H9 (cell line): ENCODE measurements at regions not wholly inside any gene's neighbourhood (a gene's known extent, or its start where the extent isn't known, plus 50 kb on each side); places are given as distances from the start of the nearest gene placed in this dataset.

ENCODE experiments used
- DNase-seq: peaks from one replicate; pipeline ENCODE4 v3.0.0-alpha.2; 2017
- H2AFZ ChIP-seq: one replicate; pipeline ENCODE4 v1.6.1; 2013; ENCODE audit warnings: mild to moderate bottlenecking, low read length, control low read depth, moderate library complexity
- H2AK5ac ChIP-seq: 2 replicates; pipeline ENCODE4 v1.6.1; 2013; ENCODE audit warnings: low read length, control low read depth, mixed read lengths; ENCODE audit not compliant: insufficient read length
- H2BK120ac ChIP-seq: one replicate; pipeline ENCODE4 v1.6.1; 2013; ENCODE audit warnings: low read depth, mild to moderate bottlenecking, low read length, control low read depth, inconsistent platforms; ENCODE audit not compliant: poor library complexity, severe bottlenecking
- H2BK12ac ChIP-seq: 2 replicates; pipeline ENCODE4 v1.6.1; 2013; ENCODE audit warnings: low read length, control low read depth, mixed read lengths, low read depth; ENCODE audit not compliant: insufficient read length
- H2BK15ac ChIP-seq: 2 replicates; pipeline ENCODE4 v1.6.1; 2013; ENCODE audit warnings: low read depth, low read length, control low read depth
- H2BK20ac ChIP-seq: one replicate; pipeline ENCODE4 v1.6.1; 2013; ENCODE audit warnings: low read depth, mild to moderate bottlenecking, low read length, control low read depth, inconsistent platforms; ENCODE audit not compliant: poor library complexity, severe bottlenecking
- H2BK5ac ChIP-seq: 2 replicates; pipeline ENCODE4 v1.6.1; 2013; ENCODE audit warnings: low read length, control low read depth, mixed read lengths; ENCODE audit not compliant: insufficient read length
- H3K14ac ChIP-seq: 2 replicates; pipeline ENCODE4 v1.6.1; 2013; ENCODE audit warnings: low read length, control low read depth; ENCODE audit not compliant: insufficient read depth
- H3K18ac ChIP-seq: 2 replicates; pipeline ENCODE4 v1.6.1; 2013; ENCODE audit warnings: low read depth, mild to moderate bottlenecking, mixed read lengths, low read length, control low read depth; ENCODE audit not compliant: insufficient read length
- H3K23ac ChIP-seq: 2 replicates; pipeline ENCODE4 v1.6.1; 2013; ENCODE audit warnings: low read length, control low read depth, mixed read lengths, low read depth; ENCODE audit not compliant: insufficient read length
- H3K23me2 ChIP-seq: 2 replicates; pipeline ENCODE4 v1.6.1; 2013; ENCODE audit warnings: low read depth, mild to moderate bottlenecking, mixed read lengths, low read length, control low read depth; ENCODE audit not compliant: insufficient read length, poor library complexity, severe bottlenecking
- H3K27ac ChIP-seq: 2 replicates; pipeline ENCODE4 v1.5.1; 2013; ENCODE audit warnings: low read length, control low read depth, mixed read lengths, low read depth; ENCODE audit not compliant: insufficient read length
- H3K27me3 ChIP-seq: 2 replicates; pipeline ENCODE4 v1.6.1; 2013; ENCODE audit warnings: low read length, control low read depth, inconsistent platforms; ENCODE audit not compliant: insufficient read depth
- H3K4ac ChIP-seq: 2 replicates; pipeline ENCODE4 v1.6.1; 2013; ENCODE audit warnings: low read depth, mild to moderate bottlenecking, control low read depth, inconsistent platforms, low read length, moderate library complexity
- H3K4me1 ChIP-seq: 2 replicates; pipeline ENCODE4 v1.6.1; 2013; ENCODE audit warnings: low read length, control low read depth, inconsistent platforms; ENCODE audit not compliant: insufficient read depth
- H3K4me2 ChIP-seq: 2 replicates; pipeline ENCODE4 v1.6.1; 2013; ENCODE audit warnings: low read length, control low read depth, mixed read lengths; ENCODE audit not compliant: insufficient read length, insufficient read depth
- H3K56ac ChIP-seq: 2 replicates; pipeline ENCODE4 v1.6.1; 2013; ENCODE audit warnings: low read depth, mild to moderate bottlenecking, mixed read lengths, low read length, control low read depth; ENCODE audit not compliant: insufficient read length
- H3K79me1 ChIP-seq: 2 replicates; pipeline ENCODE4 v1.6.1; 2013; ENCODE audit warnings: low read depth, mild to moderate bottlenecking, moderate library complexity, low read length, control low read depth, inconsistent platforms; ENCODE audit not compliant: insufficient read depth, poor library complexity, severe bottlenecking
- H3K79me2 ChIP-seq: 2 replicates; pipeline ENCODE4 v1.6.1; 2013; ENCODE audit warnings: low read length, control low read depth, inconsistent platforms; ENCODE audit not compliant: insufficient read depth
- H3K9ac ChIP-seq: 2 replicates; pipeline ENCODE4 v1.6.1; 2013; ENCODE audit warnings: low read length, control low read depth, mixed read lengths; ENCODE audit not compliant: insufficient read length; ENCODE audit errors: extremely low read depth
- H3K9me3 ChIP-seq: one replicate; pipeline ENCODE4 v1.6.1; 2013; ENCODE audit warnings: low read depth, low read length, inconsistent platforms; ENCODE audit not compliant: control insufficient read depth
- H3T11ph ChIP-seq: one replicate; pipeline ENCODE4 v1.6.1; 2013; ENCODE audit warnings: mild to moderate bottlenecking, low read length, control low read depth, inconsistent platforms
- H4K20me1 ChIP-seq: one replicate; pipeline ENCODE4 v1.6.1; 2013; ENCODE audit not compliant: control insufficient read depth, insufficient read length, insufficient read depth
- H4K5ac ChIP-seq: 2 replicates; pipeline ENCODE4 v1.6.1; 2013; ENCODE audit warnings: low read depth, mild to moderate bottlenecking, mixed read lengths, low read length, control low read depth; ENCODE audit not compliant: insufficient read length
- H4K8ac ChIP-seq: replicated peaks from 2 replicates; pipeline ENCODE4 v1.6.1; 2013; ENCODE audit warnings: low read length, control low read depth, mixed read lengths, low read depth; ENCODE audit not compliant: insufficient read length
- H4K91ac ChIP-seq: 2 replicates; pipeline ENCODE4 v1.6.1; 2013; ENCODE audit warnings: low read depth, mild to moderate bottlenecking, moderate library complexity, mixed read lengths, low read length, control low read depth; ENCODE audit not compliant: insufficient read length
- H3K27ac Mint-ChIP-seq, 3 experiments: 2 replicates in 2 of 3; 3 replicates in 1 of 3; pipeline ENCODE4 v1.8.0; 2020 to 2021; ENCODE audit warnings: mixed read lengths in 3 of 3, mild to moderate bottlenecking in 1 of 3, moderate library complexity in 1 of 3
- H3K27me3 Mint-ChIP-seq: 2 replicates; pipeline ENCODE4 v1.8.0; 2021; ENCODE audit warnings: low read depth, mild to moderate bottlenecking, moderate library complexity, mixed read lengths
- H3K36me3 Mint-ChIP-seq, 3 experiments: 2 replicates in 2 of 3; 3 replicates in 1 of 3; pipeline ENCODE4 v1.8.0; 2020 to 2021; ENCODE audit warnings: low read depth in 3 of 3, mixed read lengths in 3 of 3; ENCODE audit not compliant: insufficient read depth in 1 of 3
- H3K4me1 Mint-ChIP-seq, 2 experiments: 2 replicates each; pipeline ENCODE4 v1.8.0; 2020; ENCODE audit warnings: mixed read lengths in 2 of 2
- H3K4me3 Mint-ChIP-seq, 2 experiments: 2 replicates in 1 of 2; 3 replicates in 1 of 2; pipeline ENCODE4 v1.8.0; 2020 to 2021; ENCODE audit warnings: mild to moderate bottlenecking in 2 of 2, mixed read lengths in 2 of 2, moderate library complexity in 1 of 2
- H3K9me3 Mint-ChIP-seq, 2 experiments: 2 replicates in 1 of 2; 3 replicates in 1 of 2; pipeline ENCODE4 v1.8.0; 2020; ENCODE audit warnings: mild to moderate bottlenecking in 2 of 2, mixed read lengths in 2 of 2, moderate library complexity in 1 of 2
- WGBS: extraction: QIAGEN DNeasy Blood & Tissue Kit; methylation state at CpG from one replicate; pipeline ENCODE4 v1.1.7; 2013; ENCODE audit warnings: missing lambda C conversion rate, low lambda C conversion rate, mixed read lengths; ENCODE audit not compliant: insufficient read length; ENCODE audit errors: extremely low coverage; 5-methylcytosine and 5-hydroxymethylcytosine counted together
- TF ChIP-seq, protein P1 (sequence below): fragments of 200-600 bp; sonication (generic); conservative IDR thresholded peaks from 3 replicates; pipeline ENCODE4 v1.8.0; 2021; ENCODE audit warnings: antibody characterized with exemption, mild to moderate bottlenecking

GRCh38 chr7:91661727-91662126 is 218.8 kb downstream of the MTERF1 start:
- Histone ChIP-seq H3K23ac (no peak overlapping the region), H3K79me1 (no peaks in the 10 kb centered on the region), H2BK5ac (no peak overlapping the region), H2BK120ac (no peak overlapping the region), H2BK12ac (no peak overlapping the region), H4K91ac (no peak overlapping the region), H3T11ph (no peak overlapping the region), H4K8ac (no peak overlapping the region), H3K23me2 (no peaks in the 10 kb centered on the region), H3K4ac (no peak overlapping the region), H3K56ac (no peak overlapping the region), H3K9me3 (no peaks in the 10 kb centered on the region), H3K4me1 (no peaks in the 10 kb centered on the region), H3K27me3 (no peaks in the 10 kb centered on the region), H3K27ac (no peak overlapping the region), H3K79me2 (no peaks in the 10 kb centered on the region), H2BK15ac (no peak overlapping the region), H3K4me2 (no peak overlapping the region), H2AFZ (no peak overlapping the region), H3K9ac (no peak overlapping the region), H2BK20ac (no peak overlapping the region), H3K18ac (no peak overlapping the region), H3K14ac (no peak overlapping the region), H4K5ac (no peak overlapping the region), H2AK5ac (no peak overlapping the region), H4K20me1 (no peaks in the 10 kb centered on the region)
- no peak overlapping the region for H3K27ac Mint-ChIP-seq
- no peaks in the 10 kb centered on the region for H3K36me3 Mint-ChIP-seq
- H3K4me3 Mint-ChIP-seq: no peak overlapping the region
- TF ChIP-seq, protein P1, sequence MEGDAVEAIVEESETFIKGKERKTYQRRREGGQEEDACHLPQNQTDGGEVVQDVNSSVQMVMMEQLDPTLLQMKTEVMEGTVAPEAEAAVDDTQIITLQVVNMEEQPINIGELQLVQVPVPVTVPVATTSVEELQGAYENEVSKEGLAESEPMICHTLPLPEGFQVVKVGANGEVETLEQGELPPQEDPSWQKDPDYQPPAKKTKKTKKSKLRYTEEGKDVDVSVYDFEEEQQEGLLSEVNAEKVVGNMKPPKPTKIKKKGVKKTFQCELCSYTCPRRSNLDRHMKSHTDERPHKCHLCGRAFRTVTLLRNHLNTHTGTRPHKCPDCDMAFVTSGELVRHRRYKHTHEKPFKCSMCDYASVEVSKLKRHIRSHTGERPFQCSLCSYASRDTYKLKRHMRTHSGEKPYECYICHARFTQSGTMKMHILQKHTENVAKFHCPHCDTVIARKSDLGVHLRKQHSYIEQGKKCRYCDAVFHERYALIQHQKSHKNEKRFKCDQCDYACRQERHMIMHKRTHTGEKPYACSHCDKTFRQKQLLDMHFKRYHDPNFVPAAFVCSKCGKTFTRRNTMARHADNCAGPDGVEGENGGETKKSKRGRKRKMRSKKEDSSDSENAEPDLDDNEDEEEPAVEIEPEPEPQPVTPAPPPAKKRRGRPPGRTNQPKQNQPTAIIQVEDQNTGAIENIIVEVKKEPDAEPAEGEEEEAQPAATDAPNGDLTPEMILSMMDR: no peak
- WGBS: no CpG with 5 or more reads among the region's 4 CpGs
- no peaks in the 10 kb centered on the region for H3K27me3 Mint-ChIP-seq
- H3K4me1 Mint-ChIP-seq: no peaks in the 10 kb centered on the region
- DNase-seq: no peak
- H3K9me3 Mint-ChIP-seq: no peaks in the 10 kb centered on the region
